SH-SY5Y (cell line): ENCODE measurements at regions not wholly inside any gene's neighbourhood (a gene's known extent, or its start where the extent isn't known, plus 50 kb on each side); places are given as distances from the start of the nearest gene placed in this dataset.

Source experiments
- GATA2 ChIP-seq: IDR thresholded peaks from 2 replicates; pipeline ENCODE4 v1.6.1; 2011; ENCODE audit warnings: mild to moderate bottlenecking, low read depth, low read length
- GATA3 ChIP-seq: IDR thresholded peaks from 2 replicates; pipeline ENCODE4 v1.6.1; 2011; ENCODE audit warnings: low read depth, mild to moderate bottlenecking, low read length, moderate library complexity

GRCh38 chr2:118539290-118539689 is 308.2 kb downstream of the EN1 start:
- TF ChIP-seq GATA2, result no peak
- TF ChIP-seq GATA3, result no peak
